MM.1S (cell line): ENCODE measurements at regions not wholly inside any gene's neighbourhood (a gene's known extent, or its start where the extent isn't known, plus 50 kb on each side); places are given as distances from the start of the nearest gene placed in this dataset.

Experiments used
- CTCF ChIP-seq: fragments of 300-600 bp; sonication (generic); IDR thresholded peaks from 2 replicates; pipeline ENCODE4 v1.5.1; 2016; ENCODE audit warnings: antibody characterized with exemption, low read length, mixed read lengths
- EZH2phosphoT487 ChIP-seq: fragments of 300-600 bp; sonication (generic); IDR thresholded peaks from 2 replicates; pipeline ENCODE4 v1.6.1; 2018; ENCODE audit warnings: antibody characterized with exemption, low read length

DNA sequence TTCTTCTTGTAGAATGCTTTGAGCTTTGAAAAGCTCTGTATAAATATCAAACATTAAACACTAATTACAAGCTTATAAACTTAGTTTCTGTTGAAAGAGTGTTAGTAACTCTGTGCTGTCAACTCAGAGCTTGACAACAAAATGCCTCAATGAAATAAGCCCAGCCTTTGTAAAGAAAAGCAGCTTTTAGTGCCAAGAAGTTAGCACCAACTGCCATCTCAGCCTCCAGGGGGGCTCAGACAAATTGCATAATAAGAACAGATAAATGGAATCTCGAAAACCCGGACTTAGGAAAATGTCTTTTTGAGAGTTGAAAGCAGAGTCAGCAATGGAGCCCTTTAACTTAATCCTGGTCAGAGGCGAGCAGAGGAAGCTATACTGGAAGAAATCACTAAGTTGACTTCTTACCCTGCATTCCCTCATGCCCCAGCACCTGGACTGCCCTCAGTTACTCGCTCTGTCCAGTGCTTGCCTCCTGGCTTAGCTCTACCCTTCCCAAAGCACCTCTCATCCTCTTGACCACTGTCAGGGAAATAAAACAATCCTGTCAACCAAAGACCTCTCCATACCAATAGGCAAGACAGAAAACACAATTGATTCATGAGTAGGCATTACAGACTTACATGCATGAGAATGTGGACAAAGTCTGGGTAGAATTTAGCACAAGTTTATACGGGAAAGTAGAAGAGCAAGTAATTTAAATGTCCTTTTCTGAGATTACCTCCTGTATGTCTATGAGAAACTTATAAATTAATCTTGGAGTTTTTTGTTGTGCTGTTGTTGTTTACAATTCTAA is 352.7 kb downstream of the ZNF608 start:
- no peak for TF ChIP-seq CTCF
- TF ChIP-seq EZH2phosphoT487 = no peak
